Neural crest cell (in vitro differentiated cells): ENCODE measurements at regions not wholly inside any gene's neighbourhood (a gene's known extent, or its start where the extent isn't known, plus 50 kb on each side); places are given as distances from the start of the nearest gene placed in this dataset.

Source experiments
- DNase-seq: peaks from one replicate; pipeline ENCODE4 v3.0.0; 2021; ENCODE audit warnings: low read depth, mixed read lengths, low spot score
- H3K27ac Mint-ChIP-seq: one replicate; pipeline ENCODE4 v1.8.0; 2021; ENCODE audit warnings: mild to moderate bottlenecking, mixed read lengths; ENCODE audit not compliant: unreplicated experiment
- H3K27me3 Mint-ChIP-seq: 2 replicates; pipeline ENCODE4 v1.8.0; 2021; ENCODE audit warnings: low read depth, mild to moderate bottlenecking, mixed read lengths
- H3K36me3 Mint-ChIP-seq: 2 replicates; pipeline ENCODE4 v1.8.0; 2021; ENCODE audit warnings: low read depth, mild to moderate bottlenecking, mixed read lengths
- H3K4me1 Mint-ChIP-seq: 2 replicates; pipeline ENCODE4 v1.8.0; 2021; ENCODE audit warnings: mixed read lengths
- H3K4me3 Mint-ChIP-seq: one replicate; pipeline ENCODE4 v1.8.0; 2021; ENCODE audit warnings: mild to moderate bottlenecking, mixed read lengths
- H3K9me3 Mint-ChIP-seq: 2 replicates; pipeline ENCODE4 v1.8.0; 2021; ENCODE audit warnings: mixed read lengths
- TF ChIP-seq, protein P1 (sequence below): fragments of 200-600 bp; sonication (generic); conservative IDR thresholded peaks from 2 replicates; pipeline ENCODE4 v1.5.0; 2021; ENCODE audit warnings: antibody characterized with exemption, mild to moderate bottlenecking

DNA sequence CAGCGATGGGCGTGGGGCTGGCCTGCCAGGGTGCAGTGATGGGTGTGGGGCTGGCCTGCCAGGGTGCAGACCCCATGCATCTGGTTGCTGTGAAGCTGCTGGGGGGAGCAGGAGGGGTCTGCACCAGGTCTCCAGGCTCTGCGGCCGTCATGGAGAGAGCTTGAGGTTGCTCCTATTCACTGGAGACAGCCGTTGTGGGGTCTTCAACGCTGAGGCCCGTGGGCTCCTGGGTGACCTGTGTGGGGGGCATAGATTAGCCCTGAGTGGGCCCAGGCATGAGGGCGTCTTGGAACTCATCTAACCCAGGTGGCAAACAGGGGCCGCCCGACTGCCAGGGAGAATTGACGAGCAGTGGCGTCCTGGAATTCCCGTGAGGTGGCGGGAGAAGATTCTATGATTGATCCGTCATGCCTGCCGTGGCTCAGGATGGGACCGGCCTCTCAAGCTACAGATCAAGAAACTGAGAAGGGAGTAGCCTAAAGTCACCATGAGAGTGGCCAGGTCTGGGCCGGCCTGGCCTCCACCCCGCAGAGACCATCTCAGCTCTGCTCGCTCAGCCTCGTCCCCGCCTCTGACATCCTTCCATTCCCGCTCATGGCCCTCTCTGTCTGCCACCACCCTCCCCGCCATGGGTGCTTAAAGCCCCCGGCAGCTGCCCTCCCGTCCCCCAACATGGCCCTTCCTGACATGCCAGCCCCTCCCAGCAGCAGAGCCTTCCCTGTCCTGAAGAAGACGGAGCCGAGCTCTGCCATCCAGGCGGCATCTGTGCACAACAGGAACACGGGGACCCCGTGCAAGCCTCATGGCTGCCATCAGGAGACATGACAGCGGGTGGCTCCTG lies 50.7 kb upstream of the ACSF3 start:
- TF ChIP-seq, protein P1, sequence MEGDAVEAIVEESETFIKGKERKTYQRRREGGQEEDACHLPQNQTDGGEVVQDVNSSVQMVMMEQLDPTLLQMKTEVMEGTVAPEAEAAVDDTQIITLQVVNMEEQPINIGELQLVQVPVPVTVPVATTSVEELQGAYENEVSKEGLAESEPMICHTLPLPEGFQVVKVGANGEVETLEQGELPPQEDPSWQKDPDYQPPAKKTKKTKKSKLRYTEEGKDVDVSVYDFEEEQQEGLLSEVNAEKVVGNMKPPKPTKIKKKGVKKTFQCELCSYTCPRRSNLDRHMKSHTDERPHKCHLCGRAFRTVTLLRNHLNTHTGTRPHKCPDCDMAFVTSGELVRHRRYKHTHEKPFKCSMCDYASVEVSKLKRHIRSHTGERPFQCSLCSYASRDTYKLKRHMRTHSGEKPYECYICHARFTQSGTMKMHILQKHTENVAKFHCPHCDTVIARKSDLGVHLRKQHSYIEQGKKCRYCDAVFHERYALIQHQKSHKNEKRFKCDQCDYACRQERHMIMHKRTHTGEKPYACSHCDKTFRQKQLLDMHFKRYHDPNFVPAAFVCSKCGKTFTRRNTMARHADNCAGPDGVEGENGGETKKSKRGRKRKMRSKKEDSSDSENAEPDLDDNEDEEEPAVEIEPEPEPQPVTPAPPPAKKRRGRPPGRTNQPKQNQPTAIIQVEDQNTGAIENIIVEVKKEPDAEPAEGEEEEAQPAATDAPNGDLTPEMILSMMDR: no peak
- Mint-ChIP-seq H3K27ac (no peak overlapping the region), H3K4me3 (no peak overlapping the region), H3K36me3 (no peaks in the 10 kb centered on the region), H3K4me1 (peaks cover 8% of the 10 kb centered on the region), H3K27me3 (peaks cover 15% of the 10 kb centered on the region), H3K9me3 (peaks cover 7% of the 10 kb centered on the region)
- no peak for DNase-seq

DNA sequence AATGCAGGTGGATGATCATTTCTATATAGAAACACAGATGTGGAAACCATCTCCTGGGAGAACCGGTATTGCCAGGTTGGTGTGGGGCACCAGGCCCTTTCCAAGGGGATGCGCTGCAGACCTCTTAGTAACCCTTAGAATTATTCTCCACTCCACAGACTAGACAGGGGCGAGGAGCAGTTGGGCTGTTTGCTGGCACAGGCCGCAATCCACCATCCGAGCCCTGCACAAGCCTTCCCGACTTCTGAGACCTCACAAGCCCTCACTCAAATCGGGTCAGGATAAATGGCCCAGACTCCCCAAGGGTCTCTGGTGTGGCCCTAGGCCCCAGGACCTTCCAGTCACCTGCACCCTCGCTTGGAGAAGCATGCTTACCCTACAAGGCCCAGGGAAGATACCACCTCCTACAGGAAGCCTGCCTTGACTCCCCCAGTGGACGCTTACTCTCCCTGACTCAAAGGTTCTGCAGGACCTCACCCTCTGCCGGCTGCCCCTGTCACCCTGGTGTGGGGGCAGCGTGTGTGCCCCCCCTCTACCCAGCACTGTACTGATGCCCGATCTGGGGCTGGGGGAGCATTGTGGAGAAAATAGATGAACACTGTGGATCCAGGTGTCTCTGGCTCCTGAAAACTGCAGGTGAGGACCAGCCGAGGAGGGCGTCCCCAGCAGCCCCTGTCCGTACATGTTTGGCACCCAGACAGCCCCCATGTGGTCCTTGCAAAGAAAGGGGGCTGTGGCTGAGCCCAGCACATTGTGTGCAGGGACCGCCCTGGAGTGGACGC lies 49.8 kb upstream of the ACSF3 start:
- no peaks in the 10 kb centered on the region for H3K36me3 Mint-ChIP-seq
- peaks cover 8% of the 10 kb centered on the region for H3K4me1 Mint-ChIP-seq
- no peak overlapping the region for H3K4me3 Mint-ChIP-seq

More for the DNA sequence above, 49.8 kb upstream of the ACSF3 start:
- H3K27ac Mint-ChIP-seq: no peak overlapping the region
- no peak for DNase-seq
- H3K27me3 Mint-ChIP-seq: peaks cover 10% of the 10 kb centered on the region
- TF ChIP-seq, protein P1: no peak
- peaks cover 7% of the 10 kb centered on the region for H3K9me3 Mint-ChIP-seq
